MCF 10A (cell line): ENCODE measurements at regions not wholly inside any gene's neighbourhood (a gene's known extent, or its start where the extent isn't known, plus 50 kb on each side); places are given as distances from the start of the nearest gene placed in this dataset.

ENCODE experiments used
- BruUV-seq: library from RNA; stranded (reverse); fragments of 400-500 nt; replicated peaks from 2 replicates; lab custom pipeline; 2021; lab: Mats Ljungman, UMichigan
- CTCF ChIA-PET: fragments of 300-600 bp; sonication (Branson Sonifier 250); formaldehyde crosslinking; extraction: SDS; loops from one replicate; lab custom pipeline; 2021; ENCODE audit warnings: antibody characterized with exemption, inconsistent platforms; lab: Yijun Ruan, JAX
- POLR2A ChIA-PET: fragments of 300-600, 350-650 bp; sonication (Branson Sonifier 250); formaldehyde crosslinking; extraction: SDS; loops from one replicate; lab custom pipeline; 2020; ENCODE audit warnings: antibody characterized with exemption, inconsistent platforms; lab: Yijun Ruan, JAX
- DNase-seq: peaks from one replicate; pipeline ENCODE4 v3.0.0-alpha.2; 2018; ENCODE audit not compliant: unreplicated experiment
- H3K27ac Mint-ChIP-seq: one replicate; pipeline ENCODE4 v1.8.0; 2022; ENCODE audit warnings: mild to moderate bottlenecking, low read depth, mixed read lengths; ENCODE audit not compliant: unreplicated experiment
- H3K27me3 Mint-ChIP-seq: one replicate; pipeline ENCODE4 v1.8.0; 2022; ENCODE audit warnings: mixed read lengths; ENCODE audit not compliant: insufficient read depth, unreplicated experiment
- H3K36me3 Mint-ChIP-seq: one replicate; pipeline ENCODE4 v1.8.0; 2022; ENCODE audit warnings: mild to moderate bottlenecking, moderate library complexity, mixed read lengths; ENCODE audit not compliant: insufficient read depth, unreplicated experiment
- H3K4me1 Mint-ChIP-seq: one replicate; pipeline ENCODE4 v1.8.0; 2022; ENCODE audit warnings: mixed read lengths; ENCODE audit not compliant: insufficient read depth, unreplicated experiment
- H3K4me3 Mint-ChIP-seq: one replicate; pipeline ENCODE4 v1.8.0; 2022; ENCODE audit warnings: mild to moderate bottlenecking, moderate library complexity, mixed read lengths; ENCODE audit not compliant: unreplicated experiment
- H3K9me3 Mint-ChIP-seq: one replicate; pipeline ENCODE4 v1.8.0; 2022; ENCODE audit warnings: mixed read lengths; ENCODE audit not compliant: unreplicated experiment
- intact Hi-C: fragments of 100-400 bp; cut with micrococcal nuclease; formaldehyde crosslinking; loops from 2 replicates; pipeline ENCODE4 v1.14.1; 2022
- TF ChIP-seq, protein P1 (sequence below): fragments of 200-600 bp; IDR thresholded peaks from one replicate; pipeline ENCODE4 v1.8.0; 2022; ENCODE audit warnings: antibody characterized with exemption, mild to moderate bottlenecking; ENCODE audit not compliant: unreplicated experiment

DNA sequence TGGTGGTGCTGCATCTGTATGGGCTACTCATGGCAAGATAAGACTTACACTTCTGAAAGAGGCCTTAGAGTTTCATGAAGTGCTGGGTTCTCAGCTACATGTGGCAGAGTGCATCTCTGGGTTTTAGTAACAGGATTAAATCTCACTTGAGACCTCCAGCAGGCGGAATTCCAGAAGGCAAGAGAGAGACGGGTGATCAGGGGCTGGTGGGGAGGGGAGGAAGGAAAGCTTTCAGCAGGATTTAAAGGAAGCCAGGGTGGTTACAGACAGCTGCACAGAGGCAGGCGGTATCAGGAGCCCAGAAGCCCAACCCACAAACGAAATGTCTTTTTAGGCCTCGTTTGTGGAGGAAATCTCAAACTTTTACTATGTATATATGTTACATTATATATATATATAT, 56.2 kb upstream of the CD82 start:
- POLR2A ChIA-PET = no interaction called here
- Mint-ChIP-seq H3K4me1 (no peaks in the 10 kb centered on the region), H3K9me3 (peaks cover 7% of the 10 kb centered on the region), H3K27ac (no peak overlapping the region), H3K36me3 (no peaks in the 10 kb centered on the region), H3K27me3 (peaks cover 52% of the 10 kb centered on the region), H3K4me3 (no peak overlapping the region)
- TF ChIP-seq, protein P1, sequence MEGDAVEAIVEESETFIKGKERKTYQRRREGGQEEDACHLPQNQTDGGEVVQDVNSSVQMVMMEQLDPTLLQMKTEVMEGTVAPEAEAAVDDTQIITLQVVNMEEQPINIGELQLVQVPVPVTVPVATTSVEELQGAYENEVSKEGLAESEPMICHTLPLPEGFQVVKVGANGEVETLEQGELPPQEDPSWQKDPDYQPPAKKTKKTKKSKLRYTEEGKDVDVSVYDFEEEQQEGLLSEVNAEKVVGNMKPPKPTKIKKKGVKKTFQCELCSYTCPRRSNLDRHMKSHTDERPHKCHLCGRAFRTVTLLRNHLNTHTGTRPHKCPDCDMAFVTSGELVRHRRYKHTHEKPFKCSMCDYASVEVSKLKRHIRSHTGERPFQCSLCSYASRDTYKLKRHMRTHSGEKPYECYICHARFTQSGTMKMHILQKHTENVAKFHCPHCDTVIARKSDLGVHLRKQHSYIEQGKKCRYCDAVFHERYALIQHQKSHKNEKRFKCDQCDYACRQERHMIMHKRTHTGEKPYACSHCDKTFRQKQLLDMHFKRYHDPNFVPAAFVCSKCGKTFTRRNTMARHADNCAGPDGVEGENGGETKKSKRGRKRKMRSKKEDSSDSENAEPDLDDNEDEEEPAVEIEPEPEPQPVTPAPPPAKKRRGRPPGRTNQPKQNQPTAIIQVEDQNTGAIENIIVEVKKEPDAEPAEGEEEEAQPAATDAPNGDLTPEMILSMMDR = no peak
- intact Hi-C loops = no loop called here
- CTCF ChIA-PET = interaction anchor here (0.6 to 0.7 kb wide), 2 partner anchors 30 to 216 kb away, joined by 3 read pairs; no protein-coding TSS in a partner anchor
- BruUV-seq = no TSS peak
- DNase-seq = no peak

DNA sequence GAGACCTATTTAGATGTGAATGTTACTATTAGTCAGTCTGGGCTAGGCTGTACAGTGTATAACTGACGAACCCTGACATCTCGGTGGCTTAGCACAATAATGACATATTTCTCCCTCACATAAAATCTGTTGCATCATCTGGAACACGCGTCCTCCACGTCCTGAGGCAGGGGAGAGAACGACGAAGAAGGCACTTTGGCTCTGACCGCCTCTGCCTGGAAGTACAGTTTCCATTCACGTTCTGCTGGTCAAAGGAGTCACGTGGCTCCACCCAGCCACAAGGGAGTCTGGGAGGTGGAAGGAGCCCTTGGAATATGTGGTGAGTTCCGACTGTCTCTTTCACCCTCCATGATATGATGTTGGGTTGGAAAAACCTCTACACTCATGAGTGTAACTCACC, 55.1 kb upstream of the CD82 start:
- ChIA-PET POLR2A (no interaction called here), CTCF (no interaction called here)
- Mint-ChIP-seq H3K27me3 (peaks cover 52% of the 10 kb centered on the region), H3K9me3 (peaks cover 7% of the 10 kb centered on the region), H3K4me3 (no peak overlapping the region), H3K4me1 (no peaks in the 10 kb centered on the region), H3K36me3 (no peaks in the 10 kb centered on the region), H3K27ac (no peak overlapping the region)
- no peak for DNase-seq
- intact Hi-C loops = no loop called here
- TF ChIP-seq, protein P1 = no peak
- BruUV-seq = no TSS peak

DNA sequence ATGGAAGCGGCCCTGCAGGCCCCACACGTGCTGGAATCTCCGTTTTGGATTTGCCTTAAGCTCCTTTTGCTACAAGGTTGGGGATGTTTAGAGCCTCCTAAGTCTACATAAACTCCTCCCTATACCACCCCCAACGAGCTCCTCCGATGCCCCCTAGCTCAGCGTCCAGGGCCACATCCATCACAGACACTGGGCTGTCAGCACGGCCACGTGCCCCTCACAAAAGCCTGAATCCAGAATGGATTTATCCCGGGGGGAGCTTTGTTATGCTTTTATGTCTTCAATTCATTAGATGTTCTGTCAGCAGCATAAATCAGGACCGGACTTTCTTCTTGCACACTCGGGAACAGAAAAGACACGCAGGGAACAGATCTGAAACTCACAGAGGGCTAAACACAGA, 52.6 kb upstream of the CD82 start:
- DNase-seq = no peak
- no peaks in the 10 kb centered on the region for H3K4me1 Mint-ChIP-seq
- TF ChIP-seq, protein P1 = no peak
- ChIA-PET CTCF (interaction anchor here (0.6 to 1.6 kb wide), 4 partner anchors 11 to 859 kb away, joined by 3 to 6 read pairs (median 4); no protein-coding TSS in a partner anchor), POLR2A (interaction anchor here (0.7 kb wide), 1 partner anchor 21 kb away, joined by 3 read pairs; no protein-coding TSS in a partner anchor)
- no peaks in the 10 kb centered on the region for H3K9me3 Mint-ChIP-seq
- no peak overlapping the region for H3K4me3 Mint-ChIP-seq
- BruUV-seq = no TSS peak
- peaks cover 50% of the 10 kb centered on the region for H3K27me3 Mint-ChIP-seq
- H3K27ac Mint-ChIP-seq = no peak overlapping the region
- intact Hi-C loops = no loop called here
- H3K36me3 Mint-ChIP-seq = no peaks in the 10 kb centered on the region

DNA sequence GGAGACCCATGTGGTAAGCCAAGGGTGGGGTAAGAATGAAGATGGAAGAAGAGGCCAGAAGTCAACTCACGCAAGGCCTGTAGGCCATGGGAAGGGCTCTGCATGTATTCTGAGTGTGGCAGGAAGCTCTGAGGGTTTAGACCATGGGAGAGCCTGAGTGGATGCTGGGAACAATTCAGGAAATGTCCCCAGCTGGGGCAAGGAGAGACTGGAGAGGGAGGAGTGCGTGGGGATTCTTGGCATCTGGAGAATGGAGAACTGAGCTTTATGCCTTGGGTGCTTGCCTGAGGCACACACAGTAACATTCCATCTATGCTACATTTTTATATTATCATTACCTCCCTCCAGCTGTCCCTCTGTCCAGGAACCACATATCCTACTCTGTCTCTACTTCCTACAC, 50.4 kb upstream of the CD82 start:
- DNase-seq = no peak
- ChIA-PET POLR2A (no interaction called here), CTCF (no interaction called here)
- Mint-ChIP-seq H3K27me3 (peaks cover 35% of the 10 kb centered on the region), H3K9me3 (no peaks in the 10 kb centered on the region), H3K27ac (no peak overlapping the region), H3K4me3 (no peak overlapping the region), H3K4me1 (no peaks in the 10 kb centered on the region), H3K36me3 (no peaks in the 10 kb centered on the region)
- intact Hi-C loops = no loop called here
- BruUV-seq = no TSS peak
- TF ChIP-seq, protein P1 = no peak
